ENCODE measurements at regions not wholly inside any gene's neighbourhood (a gene's known extent, or its start where the extent isn't known, plus 50 kb on each side); places are given as distances from the start of the nearest gene placed in this dataset.

GRCh38 chr17:22569459-22570143 is 877.3 kb downstream of the KCNJ18 start:
- no peak for TF ChIP-seq CTCF (IDR thresholded peaks at IDR 0.05)
- TF ChIP-seq EZH2 (IDR thresholded peaks at IDR 0.05) = no peak
- no peak for TF ChIP-seq EZH2phosphoT487 (IDR thresholded peaks at IDR 0.05)

Measured in neural progenitor cell (in vitro differentiated cells).